ENCODE measurements at regions not wholly inside any gene's neighbourhood (a gene's known extent, or its start where the extent isn't known, plus 50 kb on each side); places are given as distances from the start of the nearest gene placed in this dataset.

DNA sequence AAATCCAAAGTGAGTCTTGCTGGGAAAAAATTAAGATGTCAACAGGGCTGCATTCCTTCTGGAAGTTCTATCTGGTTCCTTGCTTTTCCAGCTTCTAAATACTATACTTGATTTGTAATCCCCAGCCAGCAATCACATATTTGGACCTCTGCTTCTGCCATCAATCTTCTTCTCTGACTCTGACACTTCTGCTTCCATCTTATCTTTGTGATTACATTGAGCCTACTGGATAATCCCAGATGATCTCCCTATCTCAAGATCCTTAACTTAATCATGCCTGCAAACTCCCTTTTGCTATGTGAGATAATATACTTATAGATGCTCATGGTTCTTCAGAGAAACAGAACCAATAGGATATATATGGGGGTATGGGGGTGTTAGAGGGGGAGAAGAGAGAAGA, 49.9 kb upstream of the ZDHHC17 start:
- TF ChIP-seq, protein P1, sequence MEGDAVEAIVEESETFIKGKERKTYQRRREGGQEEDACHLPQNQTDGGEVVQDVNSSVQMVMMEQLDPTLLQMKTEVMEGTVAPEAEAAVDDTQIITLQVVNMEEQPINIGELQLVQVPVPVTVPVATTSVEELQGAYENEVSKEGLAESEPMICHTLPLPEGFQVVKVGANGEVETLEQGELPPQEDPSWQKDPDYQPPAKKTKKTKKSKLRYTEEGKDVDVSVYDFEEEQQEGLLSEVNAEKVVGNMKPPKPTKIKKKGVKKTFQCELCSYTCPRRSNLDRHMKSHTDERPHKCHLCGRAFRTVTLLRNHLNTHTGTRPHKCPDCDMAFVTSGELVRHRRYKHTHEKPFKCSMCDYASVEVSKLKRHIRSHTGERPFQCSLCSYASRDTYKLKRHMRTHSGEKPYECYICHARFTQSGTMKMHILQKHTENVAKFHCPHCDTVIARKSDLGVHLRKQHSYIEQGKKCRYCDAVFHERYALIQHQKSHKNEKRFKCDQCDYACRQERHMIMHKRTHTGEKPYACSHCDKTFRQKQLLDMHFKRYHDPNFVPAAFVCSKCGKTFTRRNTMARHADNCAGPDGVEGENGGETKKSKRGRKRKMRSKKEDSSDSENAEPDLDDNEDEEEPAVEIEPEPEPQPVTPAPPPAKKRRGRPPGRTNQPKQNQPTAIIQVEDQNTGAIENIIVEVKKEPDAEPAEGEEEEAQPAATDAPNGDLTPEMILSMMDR (IDR thresholded peaks at IDR 0.05; ENCODE audit: poor library complexity) = no peak
- TF ChIP-seq EZH2 (IDR thresholded peaks at IDR 0.05; ENCODE audit: borderline replicate concordance) (no peak), EZH2phosphoT487 (IDR thresholded peaks at IDR 0.05; ENCODE audit: low read depth, severe bottlenecking, unreplicated experiment) (no peak)
